ENCODE measurements at regions not wholly inside any gene's neighbourhood (a gene's known extent, or its start where the extent isn't known, plus 50 kb on each side); places are given as distances from the start of the nearest gene placed in this dataset.

GRCh38 chr21:18170221-18170620, 74.4 kb upstream of the CHODL start:
- no peak for FAIRE-seq
- TF ChIP-seq TSHZ1 (CRISPR knock-in tag; IDR thresholded peaks at IDR 0.05), result no peak
- TF ChIP-seq ZNF316 (IDR thresholded peaks at IDR 0.05), result peak; percentile 72; the same call in 1 of the 2 replicates
- no peak for TF ChIP-seq FOS (IDR thresholded peaks at IDR 0.05; ENCODE audit: extremely low read depth, insufficient read length)
- TF ChIP-seq MAFF (IDR thresholded peaks at IDR 0.05; ENCODE audit: low read length), result 0 out of 2 replicates have a peak, but pooled peaks have one; percentile 6
- no peak for TF ChIP-seq ZNF282 (CRISPR knock-in tag; IDR thresholded peaks at IDR 0.05)
- Histone ChIP-seq H3K9me1 (ENCODE audit: control insufficient read depth, insufficient read depth, low read length) (no peaks in the 10 kb centered on the region), H3K79me2 (ENCODE audit: control insufficient read depth, insufficient read depth, low read length) (no peaks in the 10 kb centered on the region), H2AFZ (ENCODE audit: low read depth, low read length) (no peak overlapping the region), H4K20me1 (replicated peaks; ENCODE audit: control insufficient read depth, insufficient read depth, low read length) (no peaks in the 10 kb centered on the region), H3K36me3 (ENCODE audit: control insufficient read depth, insufficient read depth, low read length) (no peaks in the 10 kb centered on the region), H3K9ac (ENCODE audit: insufficient read depth in 1 of 2, low read depth in 2 of 2, low read length in 2 of 2) (no peak overlapping the region), H3K4me3 (no peak overlapping the region), H3K27ac (ENCODE audit: extremely low read depth, low read depth, low read length) (no peak overlapping the region), H3K9me3 (replicated peaks; ENCODE audit: control insufficient read depth, insufficient read depth, low read depth, low read length) (no peaks in the 10 kb centered on the region), H3K4me1 (replicated peaks in 1 of 2; ENCODE audit: control insufficient read depth in 2 of 2, insufficient read depth in 2 of 2, low read length in 2 of 2) (no peaks in the 10 kb centered on the region), H3K4me2 (ENCODE audit: insufficient read depth, low read length) (no peak overlapping the region), H3K27me3 (ENCODE audit: control insufficient read depth in 2 of 2, insufficient read depth in 2 of 2, low read length in 2 of 2) (no peaks in the 10 kb centered on the region)
- DNase-seq (ENCODE audit: extremely low read depth in 1 of 4, low spot score in 3 of 4), result no peak
- WGBS (ENCODE audit: insufficient coverage, low coverage, missing lambda C conversion rate), result 0% methylated on average over 2 of the region's 2 CpGs
- ChIA-PET POLR2A (no interaction called here), CTCF (ENCODE audit: low intra/inter-chr PET ratio) (no interaction called here)
- no peak for ATAC-seq
- in situ Hi-C loops (cut with MboI), result no loop called here
- no TSS peak for BruUV-seq (replicated peaks)
- intact Hi-C loops (cut with micrococcal nuclease), result no loop called here
